ENCODE measurements at regions not wholly inside any gene's neighbourhood (a gene's known extent, or its start where the extent isn't known, plus 50 kb on each side); places are given as distances from the start of the nearest gene placed in this dataset.

GRCh38 chr2:13607139-13607538 lies 890.4 kb downstream of the TRIB2 start:
- ChIA-PET CTCF (ENCODE audit: low intra/inter-chr PET ratio, low total read pairs) (no interaction called here), POLR2A (no interaction called here)
- Histone ChIP-seq H3K4me2 (ENCODE audit: low read depth, low read length) (no peak overlapping the region), H3K27ac (ENCODE audit: extremely low read length, insufficient read depth, low read length) (no peak overlapping the region), H3K36me3 (replicated peaks in 1 of 2; ENCODE audit: control insufficient read depth in 1 of 2, insufficient read depth in 2 of 2, low read length in 2 of 2) (no peaks in the 10 kb centered on the region), H3K4me3 (replicated peaks in 1 of 3; ENCODE audit: insufficient read depth in 1 of 3, low read depth in 2 of 3, low read length in 3 of 3) (no peak overlapping the region), H3K4me1 (ENCODE audit: insufficient read depth, low read length) (no peaks in the 10 kb centered on the region), H3K9ac (ENCODE audit: insufficient read depth, low read depth, low read length) (no peak overlapping the region), H3K79me2 (ENCODE audit: insufficient read depth, low read length) (no peaks in the 10 kb centered on the region), H2AFZ (ENCODE audit: low read length) (no peak overlapping the region), H4K20me1 (ENCODE audit: insufficient read depth, low read length) (no peaks in the 10 kb centered on the region), H3K27me3 (ENCODE audit: control insufficient read depth in 1 of 2, insufficient read depth in 2 of 2, low read length in 2 of 2) (no peaks in the 10 kb centered on the region), H3K9me3 (ENCODE audit: low read length) (peaks cover 73% of the 10 kb centered on the region)
- BruUV-seq (replicated peaks): no TSS peak
- TF ChIP-seq KLF15 (CRISPR knock-in tag; IDR thresholded peaks at IDR 0.05; ENCODE audit: borderline replicate concordance) (no peak), YEATS4 (CRISPR knock-in tag; IDR thresholded peaks at IDR 0.05; ENCODE audit: borderline replicate concordance) (no peak), ZNF484 (CRISPR knock-in tag; IDR thresholded peaks at IDR 0.05; ENCODE audit: borderline replicate concordance, low read depth) (no peak), BHLHE40 (IDR thresholded peaks at IDR 0.05; ENCODE audit: low read length) (no peak), TGIF2 (CRISPR knock-in tag; IDR thresholded peaks at IDR 0.05) (no peak), ELF4 (CRISPR knock-in tag; IDR thresholded peaks at IDR 0.05; ENCODE audit: borderline replicate concordance) (no peak), ZNF230 (CRISPR knock-in tag; IDR thresholded peaks at IDR 0.05) (no peak), EZH2 (conservative IDR thresholded peaks at IDR 0.05; ENCODE audit: low read depth, low read length) (no peak), NCOA1 (CRISPR knock-in tag; IDR thresholded peaks at IDR 0.05) (no peak), SETDB1 (CRISPR knock-in tag; IDR thresholded peaks at IDR 0.05; ENCODE audit: borderline replicate concordance) (no peak), MYPOP (CRISPR knock-in tag; IDR thresholded peaks at IDR 0.05) (no peak), HOXA7 (CRISPR knock-in tag; IDR thresholded peaks at IDR 0.05) (no peak), DRAP1 (CRISPR knock-in tag; IDR thresholded peaks at IDR 0.05) (no peak), ZNF772 (CRISPR knock-in tag; IDR thresholded peaks at IDR 0.05) (no peak), ZSCAN30 (CRISPR knock-in tag; IDR thresholded peaks at IDR 0.05) (no peak), NRL (CRISPR knock-in tag; IDR thresholded peaks at IDR 0.05; ENCODE audit: borderline replicate concordance) (no peak), SP1 (IDR thresholded peaks at IDR 0.05) (no peak), SP1 (CRISPR knock-in tag; IDR thresholded peaks at IDR 0.05) (no peak), REL (CRISPR knock-in tag; conservative IDR thresholded peaks at IDR 0.05) (no peak), SMC3 (IDR thresholded peaks at IDR 0.05; ENCODE audit: low read length) (no peak), SRSF1 (optimal IDR thresholded peaks at IDR 0.05; ENCODE audit: low read depth, low read length) (no peak)
- WGBS (ENCODE audit: low lambda C conversion rate): 31% methylated on average over 2 of the region's 2 CpGs
- intact Hi-C loops (cut with micrococcal nuclease; ENCODE audit: unreplicated experiment) (no loop called here), in situ Hi-C loops (cut with HindIII; ENCODE audit: extremely low pct_ligation_motif_present, low pct_unique_long_range_greater_than_20kb) (no loop called here)
- DNase-seq (ENCODE audit: low spot score) (no peak), ATAC-seq (no peak), FAIRE-seq (no peak)

Data from HepG2 (cell line).